Mesothelial cell of epicardium (in vitro differentiated cells): ENCODE measurements at regions not wholly inside any gene's neighbourhood (a gene's known extent, or its start where the extent isn't known, plus 50 kb on each side); places are given as distances from the start of the nearest gene placed in this dataset.

Experiments
- DNase-seq, 2 experiments: peaks; one replicate each; pipeline ENCODE4 v3.0.0; 2021; ENCODE audit warnings: low spot score in 2 of 2; ENCODE audit not compliant: unreplicated experiment in 2 of 2
- H3K27ac Mint-ChIP-seq: 2 replicates; pipeline ENCODE4 v1.8.0; 2021; ENCODE audit warnings: mixed read lengths
- H3K27me3 Mint-ChIP-seq: 2 replicates; pipeline ENCODE4 v1.8.0; 2021; ENCODE audit warnings: low read depth, mixed read lengths
- H3K36me3 Mint-ChIP-seq: 2 replicates; pipeline ENCODE4 v1.8.0; 2021; ENCODE audit warnings: mixed read lengths
- H3K4me1 Mint-ChIP-seq: 2 replicates; pipeline ENCODE4 v1.8.0; 2021; ENCODE audit warnings: mixed read lengths
- H3K4me3 Mint-ChIP-seq: 2 replicates; pipeline ENCODE4 v1.8.0; 2021; ENCODE audit warnings: mild to moderate bottlenecking, moderate library complexity, mixed read lengths
- H3K9me3 Mint-ChIP-seq: 2 replicates; pipeline ENCODE4 v1.8.0; 2021; ENCODE audit warnings: mixed read lengths
- CTCF ChIP-seq: fragments of 200-600 bp; sonication (generic); IDR thresholded peaks from one replicate; pipeline ENCODE4 v1.5.0; 2021; ENCODE audit warnings: antibody characterized with exemption; ENCODE audit not compliant: unreplicated experiment

GRCh38 chr14:71339650-71340415, 432.6 kb downstream of the PCNX1 start:
- peak overlapping the region; percentile 55 for H3K27ac Mint-ChIP-seq
- no peak overlapping the region for H3K4me3 Mint-ChIP-seq
- no peak for TF ChIP-seq CTCF
- peaks cover 4% of the 10 kb centered on the region for H3K27me3 Mint-ChIP-seq
- H3K4me1 Mint-ChIP-seq: peaks cover 22% of the 10 kb centered on the region
- H3K9me3 Mint-ChIP-seq: peaks cover 3% of the 10 kb centered on the region
- peaks cover 3% of the 10 kb centered on the region for H3K36me3 Mint-ChIP-seq
- DNase-seq: no peak

GRCh38 chr14:71341156-71341555, 433.9 kb downstream of the PCNX1 start:
- no peak for TF ChIP-seq CTCF
- H3K4me3 Mint-ChIP-seq: no peak overlapping the region
- H3K36me3 Mint-ChIP-seq: peaks cover 3% of the 10 kb centered on the region
- peaks cover 4% of the 10 kb centered on the region for H3K27me3 Mint-ChIP-seq
- peaks cover 22% of the 10 kb centered on the region for H3K4me1 Mint-ChIP-seq
- H3K27ac Mint-ChIP-seq: no peak overlapping the region
- no peak for DNase-seq
- H3K9me3 Mint-ChIP-seq: peaks cover 3% of the 10 kb centered on the region

- no peak for DNase-seq
- peaks cover 22% of the 10 kb centered on the region for H3K4me1 Mint-ChIP-seq
- no peak overlapping the region for H3K4me3 Mint-ChIP-seq
- no peak overlapping the region for H3K27ac Mint-ChIP-seq
- H3K36me3 Mint-ChIP-seq: no peaks in the 10 kb centered on the region
- H3K9me3 Mint-ChIP-seq: no peaks in the 10 kb centered on the region
- peaks cover 4% of the 10 kb centered on the region for H3K27me3 Mint-ChIP-seq
- no peak for TF ChIP-seq CTCF
These were observed 436.5 kb downstream of the PCNX1 start for GRCh38 chr14:71343724-71344123.

- peaks cover 20% of the 10 kb centered on the region for H3K4me1 Mint-ChIP-seq
- H3K27ac Mint-ChIP-seq: no peak overlapping the region
- H3K36me3 Mint-ChIP-seq: no peaks in the 10 kb centered on the region
- H3K9me3 Mint-ChIP-seq: no peaks in the 10 kb centered on the region
- peaks cover 4% of the 10 kb centered on the region for H3K27me3 Mint-ChIP-seq
- H3K4me3 Mint-ChIP-seq: no peak overlapping the region
- DNase-seq: no peak
- no peak for TF ChIP-seq CTCF
These were observed 437.2 kb downstream of the PCNX1 start for GRCh38 chr14:71344506-71344905.

GRCh38 chr14:71346685-71347084, 439.4 kb downstream of the PCNX1 start:
- Mint-ChIP-seq H3K36me3 (no peaks in the 10 kb centered on the region), H3K4me1 (peaks cover 11% of the 10 kb centered on the region), H3K27me3 (peaks cover under 1% of the 10 kb centered on the region), H3K4me3 (no peak overlapping the region), H3K9me3 (no peaks in the 10 kb centered on the region), H3K27ac (no peak overlapping the region)
- DNase-seq: no peak
- TF ChIP-seq CTCF: no peak
